ENCODE measurements at regions not wholly inside any gene's neighbourhood (a gene's known extent, or its start where the extent isn't known, plus 50 kb on each side); places are given as distances from the start of the nearest gene placed in this dataset.

DNA sequence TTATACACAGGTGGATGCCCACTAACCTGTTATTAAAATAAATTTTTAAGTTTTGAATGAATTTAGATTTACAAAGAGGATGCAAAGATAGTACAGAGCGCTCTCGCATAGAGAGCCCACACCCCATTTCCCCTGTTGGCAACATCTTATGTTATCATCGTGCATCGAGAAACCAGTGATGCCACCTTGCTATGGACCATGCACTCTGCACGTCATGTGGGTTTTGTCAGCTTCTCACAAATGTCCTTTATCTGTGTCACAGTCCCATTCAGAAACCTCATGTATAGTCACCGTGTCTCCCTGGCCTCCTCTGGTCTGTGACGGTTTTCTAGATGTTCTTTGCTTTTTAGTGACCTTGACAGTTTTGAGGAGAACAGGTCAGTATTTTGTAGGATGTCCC is 60.0 kb downstream of the ING1 start:
- no peak for DNase-seq

DNA sequence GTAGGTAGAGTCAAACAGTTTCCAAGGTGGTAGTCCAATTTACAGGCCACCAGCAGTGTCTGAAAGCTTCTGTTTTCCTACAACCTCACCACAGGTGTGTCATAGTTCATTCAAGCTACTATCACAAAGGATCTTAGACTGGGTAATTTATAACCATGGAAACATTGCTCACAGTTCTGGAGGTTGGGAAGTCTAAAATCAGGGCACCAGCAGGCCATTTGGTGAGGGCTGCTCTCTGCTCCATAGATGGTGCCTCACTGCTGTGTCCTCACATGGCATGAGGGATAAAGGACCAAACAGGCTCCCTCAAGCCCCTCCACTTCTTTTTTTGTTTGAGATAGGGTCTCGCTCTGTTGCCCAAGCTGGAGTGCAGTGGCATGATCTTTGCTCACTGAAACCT is 60.6 kb downstream of the ING1 start:
- no peak for DNase-seq

DNA sequence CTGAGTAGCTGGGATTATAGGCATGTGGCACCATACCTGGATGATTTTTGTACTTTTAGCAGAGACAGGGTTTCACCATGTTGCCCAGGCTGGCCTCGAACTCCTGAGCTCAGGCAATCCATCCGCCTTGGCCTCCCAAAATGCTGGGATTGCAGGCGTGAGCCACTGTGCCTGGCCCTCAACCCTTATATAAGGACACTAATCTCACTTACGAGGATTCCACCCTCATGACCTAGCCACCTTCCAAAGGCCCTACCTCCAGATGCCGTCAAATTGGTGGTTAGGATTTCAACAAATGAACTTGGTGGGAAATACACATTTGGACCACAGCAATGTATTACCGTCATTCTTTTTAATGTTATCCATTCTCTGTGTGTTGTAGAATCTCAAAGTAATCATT is 61.0 kb downstream of the ING1 start:
- DNase-seq = no peak

DNA sequence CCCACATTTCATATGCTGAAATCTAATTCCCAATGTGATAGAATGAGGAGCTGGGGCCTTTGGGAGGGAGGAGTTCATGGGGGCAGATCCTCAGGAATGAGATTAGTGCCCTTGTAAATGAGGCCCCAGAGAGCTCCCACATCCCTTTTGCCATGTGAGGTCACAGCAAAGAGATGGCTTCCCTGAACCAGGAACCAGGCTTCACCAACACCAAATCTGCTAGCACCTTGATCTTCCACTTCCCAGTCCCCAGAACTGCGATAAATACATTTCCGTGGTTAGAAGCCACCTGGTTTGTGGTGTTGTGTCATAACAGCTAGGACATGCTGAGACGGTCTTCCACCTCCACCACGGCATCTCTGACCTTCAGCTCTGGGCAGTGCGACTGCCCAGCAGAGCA is 62.1 kb downstream of the ING1 start:
- no peak for DNase-seq

DNA sequence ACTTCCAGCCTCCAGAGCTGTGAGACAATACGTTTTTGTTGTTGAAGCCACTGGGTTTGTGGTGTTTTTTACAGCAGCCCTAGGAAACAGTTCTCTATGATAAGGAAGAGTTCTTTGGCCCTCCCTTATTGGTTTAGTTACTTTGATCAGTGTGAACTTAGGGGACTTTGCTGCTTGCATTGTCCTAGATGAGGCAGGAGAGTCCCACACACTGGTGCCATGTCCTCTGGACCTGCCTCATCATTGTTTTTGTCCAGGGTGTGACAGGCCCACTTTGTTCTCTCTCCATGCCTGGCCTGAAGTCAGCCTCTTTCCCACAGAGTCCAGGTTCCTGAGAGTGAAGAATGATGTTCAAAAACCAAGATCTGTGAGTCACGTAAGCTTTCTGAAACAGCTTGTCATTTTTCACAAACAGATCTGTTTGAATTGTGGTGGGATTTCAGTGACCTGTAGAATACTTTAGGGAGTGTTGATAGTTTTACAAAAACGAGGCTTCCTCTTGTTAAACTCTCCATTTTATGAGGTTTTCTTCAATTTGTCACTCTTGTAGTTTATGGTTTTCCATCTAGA is 63.8 kb downstream of the ING1 start:
- no peak for DNase-seq

DNA sequence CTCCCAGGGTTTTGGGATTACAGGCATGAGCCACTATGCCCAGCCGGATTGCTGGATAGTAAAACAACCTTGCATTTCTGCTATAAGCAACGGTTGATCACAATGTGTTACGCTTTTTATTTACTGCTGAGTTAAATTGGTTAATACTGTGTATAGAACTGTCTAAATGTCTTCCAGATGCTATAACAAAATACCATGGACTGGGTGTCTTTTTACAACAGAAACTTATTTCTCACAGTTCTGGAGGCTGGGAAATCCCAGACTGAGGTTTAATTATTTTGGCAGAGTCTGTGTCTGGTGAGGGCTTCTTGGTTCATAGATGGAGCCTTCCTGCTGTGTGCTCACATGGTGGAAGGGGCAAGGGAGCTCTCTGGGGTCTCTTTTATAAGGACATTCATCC is 65.5 kb downstream of the ING1 start:
- no peak for DNase-seq

DNA sequence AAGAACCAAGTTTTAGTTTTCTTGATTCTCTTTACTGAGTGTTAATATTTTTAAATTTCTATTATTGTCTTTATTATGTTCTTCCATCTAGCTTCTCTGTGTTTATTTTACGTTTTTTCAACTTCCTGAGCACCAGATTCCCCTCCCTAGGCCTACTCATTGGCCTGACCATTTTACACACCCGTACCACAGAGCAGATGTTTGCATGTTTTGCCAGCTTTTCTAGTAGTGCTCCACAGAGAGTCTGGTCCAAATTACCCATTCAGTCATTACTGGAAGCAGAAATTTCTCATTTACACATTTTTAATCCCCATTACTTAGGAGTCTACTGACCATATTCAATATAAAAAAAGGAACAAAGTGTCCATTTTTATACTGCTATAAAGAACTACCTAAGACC is 66.9 kb downstream of the ING1 start:
- no peak for DNase-seq

DNA sequence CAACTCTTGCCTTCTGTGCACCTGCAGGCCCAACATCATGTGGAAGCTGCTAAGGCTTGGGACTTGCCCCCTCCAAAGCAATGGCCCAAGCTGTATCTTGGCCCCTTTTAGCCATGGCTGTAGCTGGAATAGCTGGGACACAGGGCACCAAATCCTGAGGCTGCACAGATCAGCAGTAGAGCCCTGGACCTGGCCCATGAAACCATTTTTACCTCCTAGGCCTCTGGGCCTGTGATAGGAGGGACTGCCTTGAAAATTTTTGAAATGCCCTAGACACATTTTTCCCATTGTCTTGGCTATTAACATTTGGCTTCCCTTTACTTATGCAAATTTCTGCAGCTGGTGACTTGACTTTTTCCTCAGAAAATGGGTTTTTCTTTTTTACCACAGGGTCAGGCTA is 68.7 kb downstream of the ING1 start:
- DNase-seq = no peak

DNA sequence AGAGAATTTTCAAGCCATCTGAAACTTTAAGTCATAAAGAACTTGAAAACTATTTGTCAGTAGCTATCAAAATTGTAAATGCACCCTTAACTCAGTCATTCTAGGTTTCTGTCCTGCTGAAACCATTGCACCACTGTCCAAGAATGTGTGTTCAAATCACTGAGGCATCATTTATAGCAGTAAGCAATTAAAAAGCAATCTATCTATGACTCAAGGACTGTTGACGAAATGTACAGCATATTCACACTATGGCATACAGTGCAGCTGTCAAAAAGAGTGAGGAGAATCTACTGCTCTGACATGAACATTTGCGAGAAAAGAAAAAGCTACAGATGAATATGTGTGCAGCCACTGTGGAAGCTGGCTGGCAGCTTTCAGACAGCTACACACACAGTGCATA is 71.2 kb downstream of the ING1 start:
- DNase-seq = no peak

DNA sequence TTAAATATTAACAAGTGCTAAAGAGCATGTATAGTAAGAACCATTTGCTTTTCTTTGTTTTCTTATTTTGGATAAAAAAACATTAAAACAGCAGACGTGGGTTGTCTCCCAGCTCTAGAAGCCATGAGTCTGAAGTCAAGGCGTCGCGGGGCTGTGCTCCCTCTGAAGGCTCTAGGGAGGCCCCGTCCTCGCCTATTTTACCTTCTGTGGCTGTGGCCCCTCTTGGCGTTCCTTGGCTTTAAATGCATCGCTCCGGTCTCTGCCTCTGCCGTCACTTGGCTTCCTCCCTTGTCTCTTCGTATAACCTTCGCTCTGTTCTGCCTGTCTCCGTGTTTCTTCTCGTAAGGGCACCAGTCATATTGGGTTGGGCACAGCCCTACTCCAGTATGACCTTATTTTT is 75.3 kb downstream of the ING1 start:
- DNase-seq = no peak

DNA sequence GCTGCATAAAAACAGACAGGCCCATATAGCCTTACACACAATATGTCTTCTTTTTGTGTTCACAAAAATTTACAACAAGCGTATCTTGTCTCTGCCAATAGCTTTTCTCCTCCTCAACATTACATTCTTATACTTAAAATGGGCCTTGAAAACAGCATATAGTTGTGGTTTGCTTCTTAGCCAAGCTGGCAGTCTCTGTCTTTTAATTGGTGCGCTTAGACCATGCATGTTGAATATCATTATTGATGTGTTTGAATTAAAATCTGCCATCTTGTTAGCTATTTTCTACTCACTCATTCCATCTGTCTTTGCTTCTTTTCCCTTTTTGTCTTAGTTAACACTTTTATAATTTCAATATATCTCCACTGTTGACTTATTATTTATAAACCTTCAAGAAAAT is 76.4 kb downstream of the ING1 start:
- DNase-seq = no peak

DNA sequence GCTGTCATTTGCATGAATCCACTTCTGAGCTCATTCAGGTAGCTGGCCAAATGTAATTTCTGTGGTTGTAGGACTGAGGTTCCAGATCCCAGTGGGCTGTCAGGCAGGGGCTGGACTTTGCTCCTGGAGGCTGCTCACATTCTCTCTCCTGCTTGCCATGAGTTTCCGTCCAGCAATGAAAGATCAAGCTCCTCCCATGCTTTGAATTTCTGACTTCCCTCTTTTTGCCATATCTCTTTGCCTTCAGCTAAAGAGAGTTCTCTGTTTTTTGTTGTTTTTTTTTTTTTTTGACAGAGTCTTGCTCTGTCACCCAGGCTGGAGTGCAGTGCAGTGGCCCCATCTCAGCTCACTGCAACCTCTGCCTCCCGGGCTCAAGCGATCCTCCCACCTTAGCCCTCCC is 76.9 kb downstream of the ING1 start:
- DNase-seq = no peak

DNA sequence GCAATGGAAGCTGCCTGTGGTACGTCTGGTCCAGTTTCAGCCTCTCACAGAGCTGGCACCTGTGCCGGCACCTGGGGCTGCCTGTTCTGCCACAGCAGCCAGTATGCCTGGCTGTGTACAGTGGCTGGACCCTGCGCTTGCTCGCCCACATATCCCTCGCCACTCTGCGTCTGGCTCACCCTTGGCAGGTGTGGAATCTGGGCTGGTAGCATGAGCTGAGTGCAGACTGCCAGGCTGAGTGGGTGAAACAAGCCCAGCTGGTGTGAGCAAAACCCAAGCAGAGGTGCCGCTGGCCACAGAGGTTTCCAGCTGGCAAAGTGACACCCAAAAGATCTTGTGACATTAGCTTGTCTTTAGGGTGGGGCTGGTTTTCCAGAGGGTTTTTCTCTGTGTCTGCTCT is 80.7 kb downstream of the ING1 start:
- DNase-seq = no peak

DNA sequence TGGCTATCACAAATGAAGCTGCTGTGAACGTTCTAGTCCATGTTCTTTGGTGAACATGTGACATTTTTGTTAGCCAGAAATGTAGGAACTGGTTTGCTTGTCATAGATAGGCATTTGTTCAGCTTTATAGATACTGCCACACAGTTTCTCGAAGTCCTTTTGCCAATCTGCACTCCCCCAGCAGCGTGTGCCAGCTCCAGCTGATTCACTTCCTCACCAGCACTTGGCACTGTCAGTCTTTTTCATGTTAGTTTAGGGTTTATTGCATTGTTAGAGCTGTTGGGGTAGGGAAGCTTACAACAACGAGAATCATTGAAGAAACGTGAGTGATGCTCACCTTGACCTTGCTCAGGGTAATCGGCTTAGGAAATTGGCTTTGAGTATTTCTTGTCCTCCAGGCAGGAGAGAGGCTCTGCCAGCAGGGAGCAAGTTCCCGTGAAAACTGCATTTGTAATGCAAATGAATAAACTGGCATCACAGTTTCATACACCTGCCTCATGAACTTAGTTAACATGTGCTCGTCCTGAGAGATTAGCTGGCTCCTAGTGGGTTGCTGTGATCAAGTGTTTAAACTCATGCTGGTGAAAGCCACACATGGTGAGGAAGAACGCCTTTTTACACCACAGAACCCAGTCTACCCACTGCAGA is 83.9 kb downstream of the ING1 start:
- no peak for DNase-seq

DNA sequence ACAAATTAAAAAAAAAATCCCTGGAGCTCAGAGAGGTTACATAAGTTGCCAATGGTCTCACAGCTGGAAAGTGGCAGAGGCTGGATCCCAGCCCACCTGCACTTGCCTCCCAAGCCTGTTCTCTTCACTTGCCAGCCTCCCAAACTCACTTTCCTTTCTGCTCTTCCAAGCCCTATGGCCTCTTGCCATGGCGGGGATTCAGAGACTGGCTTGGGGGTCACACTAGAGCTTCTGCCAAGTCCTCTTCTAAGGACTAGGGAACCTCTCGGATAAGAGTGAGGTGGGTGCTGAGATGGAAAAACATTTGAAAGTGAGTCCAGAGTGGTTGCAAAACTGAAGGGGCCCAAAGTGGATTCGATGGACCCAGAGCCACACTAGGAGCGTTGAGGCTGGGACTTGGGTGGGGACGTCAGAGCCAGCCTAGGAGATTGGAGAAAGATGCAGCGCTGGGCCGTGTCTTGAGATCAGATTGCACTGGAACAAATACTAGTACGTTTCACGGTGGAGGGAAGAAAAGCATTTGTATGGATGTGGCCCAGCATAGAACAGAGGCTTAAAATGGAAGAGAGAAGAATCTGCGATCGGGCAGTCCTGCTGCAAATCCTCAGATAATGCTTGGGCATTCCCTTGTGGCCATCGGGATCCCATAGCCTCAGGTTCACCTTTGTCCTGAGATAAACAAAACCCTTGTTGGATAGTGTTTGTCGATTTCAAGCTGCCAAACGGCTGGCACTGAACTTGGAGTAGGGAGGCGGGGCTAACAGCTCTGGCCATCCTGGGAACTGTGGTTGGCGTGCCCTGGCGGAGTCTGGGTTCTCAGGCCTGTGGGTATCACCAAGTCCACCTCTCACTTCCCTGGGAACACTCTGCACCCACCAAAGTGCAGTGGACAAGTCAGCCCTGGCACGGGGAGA is 84.8 kb downstream of the ING1 start:
- no peak for DNase-seq

DNA sequence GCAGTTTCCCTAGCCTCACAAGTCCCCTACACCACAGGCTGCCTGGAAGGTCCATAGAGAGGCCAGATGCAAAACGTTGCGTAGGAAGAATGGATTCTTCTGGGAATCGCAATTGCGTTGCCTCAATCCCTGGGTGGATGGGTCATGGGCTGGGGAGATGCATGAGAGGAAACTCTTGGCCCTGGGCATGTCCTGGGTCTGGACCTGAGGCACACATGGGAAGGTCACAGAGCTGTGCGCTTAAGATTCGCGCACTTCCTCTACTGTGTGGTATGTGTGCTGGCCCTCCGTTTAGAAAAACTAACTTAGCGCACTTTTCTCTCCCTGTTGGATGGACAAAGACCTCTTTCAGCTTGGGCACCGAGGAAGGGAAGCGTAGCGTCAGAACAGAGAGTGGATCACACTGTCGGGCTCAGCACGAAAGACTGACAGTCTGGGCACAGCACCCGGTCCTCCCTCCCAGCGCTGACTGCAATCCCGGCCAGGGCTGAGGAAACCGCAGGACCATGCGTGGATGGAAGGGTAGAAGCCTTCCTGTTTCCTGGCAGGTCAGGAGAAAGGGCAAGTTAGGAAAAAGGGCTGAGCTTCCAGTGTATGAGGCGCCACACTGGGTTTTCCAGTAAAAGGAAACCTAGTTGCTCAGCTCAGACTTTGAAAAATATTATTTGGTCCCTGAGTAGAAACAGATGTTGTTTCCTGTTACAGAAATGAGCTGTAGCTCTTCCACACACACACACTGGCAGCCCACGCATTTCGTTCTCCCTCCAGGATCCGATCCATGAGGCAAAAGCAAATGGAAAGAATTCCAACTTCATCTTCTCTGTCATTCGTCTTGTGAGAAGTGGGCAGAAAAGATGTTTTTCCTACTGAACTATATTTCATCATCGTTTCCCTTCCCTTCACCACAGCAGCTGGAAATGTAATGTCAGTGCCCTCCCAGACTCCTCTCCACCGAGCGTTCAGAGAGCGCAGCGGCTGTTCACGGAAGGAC is 86.0 kb downstream of the ING1 start:
- no peak for DNase-seq

DNA sequence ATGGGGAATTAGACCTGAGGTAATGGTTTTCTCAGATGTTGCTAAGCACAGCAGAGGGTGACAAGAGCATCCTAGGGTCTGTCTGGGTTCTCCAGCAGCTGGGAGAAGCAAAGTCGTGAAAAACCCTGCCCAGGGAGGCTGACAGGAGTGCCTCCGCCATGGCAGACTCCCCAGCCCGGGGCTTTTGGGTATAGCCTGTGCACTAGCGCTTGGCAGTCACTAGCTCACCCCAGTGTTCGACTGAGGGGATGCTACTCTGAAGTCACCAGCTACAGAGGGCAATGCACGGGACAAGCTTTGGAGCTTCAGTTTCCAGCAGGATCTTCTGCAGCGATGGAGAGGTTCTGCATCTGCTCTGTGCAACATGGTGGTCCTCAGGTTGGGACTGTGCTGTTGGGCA is 87.5 kb downstream of the ING1 start:
- no peak for DNase-seq

DNA sequence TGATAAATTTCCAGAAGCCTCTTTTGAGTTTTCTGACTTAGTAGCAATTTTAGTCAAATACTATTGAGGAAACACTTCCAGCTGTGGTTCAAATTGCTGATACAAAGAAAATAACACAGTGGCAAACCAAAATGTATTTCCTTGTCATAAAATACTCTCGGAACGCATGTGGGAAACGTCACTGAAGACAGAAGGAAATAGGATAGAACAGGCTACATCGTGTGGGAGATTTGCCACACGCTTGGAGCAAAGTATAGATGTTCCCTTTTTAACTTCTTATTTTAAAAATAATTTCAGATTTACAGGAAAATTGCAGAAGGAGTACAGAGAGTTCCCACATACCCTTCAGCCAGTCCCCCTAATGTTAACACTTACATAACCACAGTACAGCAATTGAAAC is 88.8 kb downstream of the ING1 start:
- no peak for DNase-seq

DNA sequence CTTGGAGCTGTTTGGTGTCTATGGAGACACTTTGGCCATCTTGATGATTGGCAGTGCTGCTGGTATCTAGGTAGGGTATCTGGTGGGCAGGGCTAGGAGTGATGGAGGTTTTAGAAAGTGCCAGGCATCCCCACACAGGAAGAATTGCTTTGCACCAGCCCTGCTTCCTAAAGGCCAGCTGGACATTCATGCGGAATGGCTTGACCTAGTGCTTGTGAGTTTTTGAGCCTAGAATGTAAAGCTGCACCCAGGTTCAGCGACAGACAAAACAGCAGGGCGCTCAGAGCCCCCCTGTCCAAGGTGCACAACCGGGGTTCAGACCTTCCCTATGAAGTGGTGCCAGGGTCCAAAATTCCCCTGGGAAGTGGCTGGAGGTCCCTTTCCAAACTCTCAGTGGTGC is 93.1 kb downstream of the ING1 start:
- DNase-seq = no peak

DNA sequence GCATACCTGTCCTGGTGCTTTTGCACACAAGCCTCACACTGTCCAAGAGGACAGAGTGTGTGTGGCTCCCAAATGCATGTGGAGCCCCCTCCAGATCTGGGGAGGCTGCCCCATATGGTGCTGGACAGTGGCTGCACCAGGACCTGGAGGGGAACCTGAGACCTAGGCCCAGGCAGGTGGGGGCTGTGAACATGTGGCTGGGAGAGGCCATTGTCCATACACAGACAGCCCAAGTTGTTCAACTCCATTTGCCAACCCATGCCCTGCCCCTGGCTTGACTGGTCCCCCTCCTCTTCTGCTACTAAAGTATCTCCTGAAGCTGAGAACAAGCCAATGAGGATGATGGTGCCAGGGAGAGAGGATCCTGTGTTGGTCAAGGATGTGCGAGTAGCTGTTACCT is 94.0 kb downstream of the ING1 start:
- no peak for DNase-seq

DNA sequence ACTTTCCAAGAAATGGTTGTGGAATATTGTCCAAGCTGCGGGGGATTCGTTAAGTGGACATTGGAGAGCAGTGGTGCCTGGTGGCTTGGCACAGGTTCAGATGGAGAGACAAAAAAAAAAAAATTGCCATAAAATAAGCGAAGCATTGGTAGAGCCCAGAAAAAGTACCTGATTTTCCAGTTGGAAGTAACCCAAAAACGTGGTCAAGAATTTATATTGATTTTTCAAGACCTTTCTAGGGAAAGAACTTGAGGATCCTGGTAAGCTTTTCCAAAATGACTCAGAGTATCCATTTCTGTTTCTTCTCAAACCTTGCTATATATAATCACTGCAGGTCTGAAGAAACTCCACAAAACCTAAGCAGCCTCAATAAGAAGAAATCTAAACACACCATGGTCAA is 94.6 kb downstream of the ING1 start:
- DNase-seq = no peak

DNA sequence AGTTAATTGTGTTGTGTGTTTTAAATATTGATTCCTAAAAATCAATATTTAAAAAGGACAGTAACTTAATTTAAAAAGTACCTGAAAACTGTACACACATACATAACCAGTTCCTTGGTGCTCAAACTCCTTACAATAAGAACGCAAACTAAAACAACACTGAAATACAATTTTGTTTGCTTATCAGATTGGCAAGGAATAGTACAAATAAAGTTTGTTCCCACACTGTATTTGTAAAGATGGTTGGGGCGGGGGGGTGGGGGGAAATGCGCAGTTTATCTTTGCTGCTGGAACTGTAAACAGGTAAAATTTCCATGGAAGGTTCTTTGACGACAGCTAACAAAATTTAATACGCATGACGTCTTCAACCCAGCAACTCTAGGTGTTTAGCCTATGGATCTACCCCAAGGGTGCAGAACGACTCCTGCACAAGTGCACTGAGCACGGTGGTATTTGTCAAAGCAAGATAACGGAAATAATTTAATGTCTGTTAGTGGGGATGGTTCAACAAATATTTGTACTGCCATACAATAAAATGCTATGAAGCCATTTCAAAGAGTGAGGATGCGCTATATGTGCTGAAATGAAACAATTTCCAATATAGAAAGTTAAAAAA is 96.5 kb downstream of the ING1 start:
- DNase-seq = no peak

Measured in NCI-H2029 (cell line).